GM12878 (cell line): ENCODE measurements at regions not wholly inside any gene's neighbourhood (a gene's known extent, or its start where the extent isn't known, plus 50 kb on each side); places are given as distances from the start of the nearest gene placed in this dataset.

Source experiments
- ATAC-seq: fragments of 200-7000 bp; cut with Tn5 transposase; 3 replicates; pipeline ENCODE4 v1.9.1; 2020; ENCODE audit warnings: mild to moderate bottlenecking, moderate library complexity
- BruUV-seq: library from RNA; stranded (reverse); fragments of 400-500 nt; replicated peaks from 2 replicates; lab custom pipeline; 2021; lab: Mats Ljungman, UMichigan
- CTCF ChIA-PET: fragments of 300-600 bp; sonication (Branson Sonifier 250); formaldehyde crosslinking; extraction: SDS; loops from one replicate; lab custom pipeline; 2021; ENCODE audit warnings: inconsistent platforms; lab: Yijun Ruan, JAX
- POLR2A ChIA-PET: fragments of 350-600 bp; formaldehyde crosslinking; extraction: SDS; loops from one replicate; lab custom pipeline; 2021; ENCODE audit warnings: inconsistent platforms; lab: Charles Lee
- RAD21 ChIA-PET: fragments of 300-600 bp; sonication (Branson Sonifier 250); formaldehyde crosslinking; loops from one replicate; lab custom pipeline; 2023; ENCODE audit warnings: antibody characterized with exemption; ENCODE audit not compliant: unreplicated experiment; lab: Charles Lee
- SMC1A ChIA-PET: fragments of 300-600 bp; sonication (Branson Sonifier 250); formaldehyde crosslinking; loops from one replicate; lab custom pipeline; 2023; ENCODE audit not compliant: unreplicated experiment, uncharacterized antibody; lab: Charles Lee
- DNase-seq: peaks from one replicate; pipeline ENCODE4 v3.0.0-alpha.2; 2011; ENCODE audit warnings: low read depth, low spot score
- FAIRE-seq: peaks from 3 replicates; lab custom pipeline; 2011; peaks lifted over from hg19 to GRCh38; lab: Jason Lieb, UNC
- H2AFZ ChIP-seq: 2 replicates; pipeline ENCODE4 v1.6.0; 2011; ENCODE audit warnings: low read depth, low read length, control low read depth; ENCODE audit not compliant: control insufficient read depth
- H3K27ac ChIP-seq: 2 replicates; pipeline ENCODE4 v1.5.1; 2011; ENCODE audit warnings: control low read depth; ENCODE audit not compliant: control insufficient read depth, insufficient read depth
- H3K27me3 ChIP-seq, 2 experiments: replicated peaks in 1 of 2; 2 replicates each; pipeline versions ENCODE4 v1.6.0 to v1.6.1; 2011; ENCODE audit warnings: low read length in 1 of 2; ENCODE audit not compliant: control insufficient read depth in 2 of 2, insufficient read depth in 2 of 2
- H3K36me3 ChIP-seq, 2 experiments: 2 replicates each; pipeline ENCODE4 v1.5.1; 2011; ENCODE audit warnings: low read length in 1 of 2; ENCODE audit not compliant: control insufficient read depth in 2 of 2, insufficient read depth in 2 of 2
- H3K4me1 ChIP-seq: 2 replicates; pipeline ENCODE4 v1.6.1; 2011; ENCODE audit warnings: mild to moderate bottlenecking, low read length, moderate library complexity, mixed read lengths; ENCODE audit not compliant: control insufficient read depth, insufficient read depth
- H3K4me2 ChIP-seq: 2 replicates; pipeline ENCODE4 v1.6.0; 2011; ENCODE audit warnings: control low read depth; ENCODE audit not compliant: control insufficient read depth, insufficient read depth
- H3K4me3 ChIP-seq: fragments of 200-600 bp; sonication (generic); 2 replicates; pipeline ENCODE4 v1.5.1; 2016
- H3K79me2 ChIP-seq: 2 replicates; pipeline ENCODE4 v1.6.0; 2011; ENCODE audit warnings: low read length; ENCODE audit not compliant: control insufficient read depth, insufficient read depth
- H3K9ac ChIP-seq: 2 replicates; pipeline ENCODE4 v1.8.0; 2011; ENCODE audit warnings: low read length, control low read depth, mixed read lengths; ENCODE audit not compliant: control insufficient read depth, insufficient read depth
- H3K9me3 ChIP-seq: replicated peaks from 3 replicates; pipeline ENCODE4 v1.5.1; 2011; ENCODE audit warnings: mild to moderate bottlenecking, low read length; ENCODE audit not compliant: control insufficient read depth, insufficient read depth
- H4K20me1 ChIP-seq: 2 replicates; pipeline ENCODE4 v1.6.0; 2011; ENCODE audit not compliant: control insufficient read depth, insufficient read depth
- ATF7 ChIP-seq: fragments of 450-650 bp; IDR thresholded peaks from 2 replicates; pipeline ENCODE4 v1.6.1; 2016; ENCODE audit warnings: low read depth, mild to moderate bottlenecking
- DPF2 ChIP-seq: fragments of 450-650 bp; IDR thresholded peaks from 2 replicates; pipeline ENCODE4 v1.6.1; 2017; ENCODE audit warnings: mild to moderate bottlenecking
- EP300 ChIP-seq, 2 experiments: fragments of 150-350 bp in 1 of 2; IDR thresholded peaks; 2 replicates each; pipeline ENCODE4 v1.6.1; 2011 to 2012; ENCODE audit warnings: low read depth in 2 of 2, low read length in 2 of 2, borderline replicate concordance in 1 of 2, improper control_type of control experiment in 1 of 2, inconsistent platforms in 1 of 2; ENCODE audit not compliant: control insufficient read depth in 1 of 2
- FOS ChIP-seq: IDR thresholded peaks from 3 replicates; pipeline ENCODE4 v1.6.1; 2011; ENCODE audit warnings: borderline replicate concordance; ENCODE audit not compliant: insufficient read length; ENCODE audit errors: extremely low read depth
- IKZF1 ChIP-seq: fragments of 450-650 bp; conservative IDR thresholded peaks from 2 replicates; pipeline ENCODE4 v1.6.1; 2017; ENCODE audit warnings: antibody characterized with exemption, mild to moderate bottlenecking
- IKZF2 ChIP-seq, 2 experiments: fragments of 450-650 bp; IDR thresholded peaks; 2 replicates each; pipeline ENCODE4 v1.6.1; 2017; ENCODE audit warnings: mild to moderate bottlenecking in 2 of 2, moderate library complexity in 2 of 2
- KLF5 ChIP-seq: fragments of 450-650 bp; IDR thresholded peaks from 2 replicates; pipeline ENCODE4 v1.6.1; 2014; ENCODE audit warnings: mild to moderate bottlenecking; ENCODE audit not compliant: partially characterized antibody
- MTA2 ChIP-seq: fragments of 450-650 bp; IDR thresholded peaks from 2 replicates; pipeline ENCODE4 v1.6.1; 2016; ENCODE audit warnings: low read depth, mild to moderate bottlenecking, moderate library complexity
- NKRF ChIP-seq: fragments of 450-650 bp; conservative IDR thresholded peaks from 2 replicates; pipeline ENCODE4 v1.6.1; 2017; ENCODE audit warnings: mild to moderate bottlenecking, moderate library complexity
- NR2F1 ChIP-seq: fragments of 450-650 bp; conservative IDR thresholded peaks from 2 replicates; pipeline ENCODE4 v1.6.1; 2017; ENCODE audit warnings: mild to moderate bottlenecking
- REST ChIP-seq: IDR thresholded peaks from 2 replicates; pipeline ENCODE4 v1.6.1; 2012; ENCODE audit warnings: mild to moderate bottlenecking, low read depth, low read length
- RUNX3 ChIP-seq: IDR thresholded peaks from 2 replicates; pipeline ENCODE4 v1.6.1; 2012; ENCODE audit warnings: low read length, inconsistent platforms
- SKIL ChIP-seq: fragments of 450-650 bp; IDR thresholded peaks from 2 replicates; pipeline ENCODE4 v1.6.1; 2017; ENCODE audit warnings: mild to moderate bottlenecking, low read depth, inconsistent platforms; ENCODE audit not compliant: poor library complexity, severe bottlenecking
- SMAD1 ChIP-seq: fragments of 450-650 bp; IDR thresholded peaks from 2 replicates; pipeline ENCODE4 v1.6.1; 2018; ENCODE audit warnings: mild to moderate bottlenecking, low read depth; ENCODE audit not compliant: partially characterized antibody
- ZNF217 ChIP-seq: fragments of 450-650 bp; IDR thresholded peaks from 2 replicates; pipeline ENCODE4 v1.6.1; 2017; ENCODE audit warnings: antibody characterized with exemption, mild to moderate bottlenecking
- WGBS: methylation state at CpG from one replicate; pipeline ENCODE4 v1.1.6; 2016; ENCODE audit warnings: low lambda C conversion rate; ENCODE audit not compliant: insufficient replicate concordance, insufficient coverage; ENCODE audit errors: missing lambda C conversion rate; 5-methylcytosine and 5-hydroxymethylcytosine counted together
- in situ Hi-C: fragments of 300-500 bp; cut with MboI; formaldehyde crosslinking; loops from 9 replicates; pipeline ENCODE4 v1.14.3; 2018; ENCODE audit warnings: mixed read lengths
- intact Hi-C: fragments of 100-400 bp; cut with micrococcal nuclease; formaldehyde crosslinking; loops from one replicate; pipeline ENCODE4 v1.14.2; 2022; ENCODE audit not compliant: unreplicated experiment

- Histone ChIP-seq H3K36me3 (no peaks in the 10 kb centered on the region), H4K20me1 (no peaks in the 10 kb centered on the region), H2AFZ (no peak overlapping the region), H3K9me3 (no peaks in the 10 kb centered on the region), H3K27ac (no peak overlapping the region), H3K9ac (no peak overlapping the region), H3K4me1 (peaks cover 17% of the 10 kb centered on the region; the same call in 1 of the 2 replicates), H3K27me3 (no peaks in the 10 kb centered on the region), H3K79me2 (no peaks in the 10 kb centered on the region), H3K4me3 (no peak overlapping the region), H3K4me2 (peak overlapping the region; percentile 35)
- SMC1A ChIA-PET: interaction anchor here (0.8 to 5.0 kb wide), 25 partner anchors 9 to 760 kb away, joined by 3 to 51 read pairs (median 6); no protein-coding TSS in a partner anchor
- BruUV-seq: no TSS peak
- DNase-seq (no peak), FAIRE-seq (no peak), ATAC-seq (peak; percentile 79)
- intact Hi-C loops: no loop called here
- WGBS: 39% methylated on average over 3 of the region's 3 CpGs
- in situ Hi-C loops: no loop called here
- CTCF ChIA-PET: interaction anchor here (0.7 to 4.5 kb wide), 16 partner anchors 10 to 760 kb away, joined by 3 to 26 read pairs (median 6); no protein-coding TSS in a partner anchor
- POLR2A ChIA-PET: interaction anchor here (0.7 to 1.6 kb wide), 5 partner anchors 10 to 33 kb away, joined by 3 to 10 read pairs (median 4); no protein-coding TSS in a partner anchor
- RAD21 ChIA-PET: interaction anchor here (0.6 to 4.4 kb wide), 22 partner anchors 8 to 466 kb away, joined by 3 to 46 read pairs (median 5); no protein-coding TSS in a partner anchor
- TF ChIP-seq SMAD1 (no peak), FOS (no peak), IKZF2 (IDR thresholded peaks at IDR 0.05) (peak; percentile 50 to 65; a peak in 3 of 4 replicates), RUNX3 (peak; percentile 76), IKZF1 (peak; percentile 29), KLF5 (no peak), REST (no peak), ATF7 (peak; percentile 13; the same call in 1 of the 2 replicates), MTA2 (peak; percentile 58; the same call in 1 of the 2 replicates), NKRF (0 out of 2 replicates have a peak, but pooled peaks have one; percentile 11), SKIL (peak; percentile 43), DPF2 (peak; percentile 52), NR2F1 (peak; percentile 93), EP300 (IDR thresholded peaks at IDR 0.05; ENCODE audit: borderline replicate concordance in 1 of 2, control insufficient read depth in 1 of 2, low read depth in 2 of 2, low read length in 2 of 2) (0 out of 4 replicates have a peak, but pooled peaks of 1 of the 2 experiments have one; percentile 51), ZNF217 (peak; percentile 52; the same call in 1 of the 2 replicates)
Observed at GRCh38 chr10:107444443-107444842, 279.9 kb upstream of the SORCS1 start.
